Activated CD8-positive, alpha-beta T cell treated with anti-CD3 and anti-CD28 coated beads for 36 hours (primary cell): ENCODE measurements at regions not wholly inside any gene's neighbourhood (a gene's known extent, or its start where the extent isn't known, plus 50 kb on each side); places are given as distances from the start of the nearest gene placed in this dataset.

Experiments
- ATAC-seq: fragments of 200-7000 bp; cut with Tn5 transposase; one replicate; pipeline ENCODE4 v1.10.0; 2021; ENCODE audit warnings: mild to moderate bottlenecking, moderate library complexity
- CTCF ChIA-PET: fragments of 350-600 bp; sonication (Branson Sonifier 250); formaldehyde crosslinking; loops from one replicate; lab custom pipeline; 2021; ENCODE audit warnings: antibody characterized with exemption; lab: Charles Lee
- POLR2A ChIA-PET: fragments of 350-600 bp; sonication (Branson Sonifier 250); formaldehyde crosslinking; loops from one replicate; lab custom pipeline; 2021; ENCODE audit warnings: antibody characterized with exemption; lab: Charles Lee
- DNase-seq: peaks from one replicate; pipeline ENCODE4 v3.0.0-alpha.2; 2020
- H3K27ac Mint-ChIP-seq: one replicate; pipeline ENCODE4 v1.8.0; 2021; ENCODE audit warnings: mild to moderate bottlenecking, mixed read lengths
- H3K27me3 Mint-ChIP-seq: one replicate; pipeline ENCODE4 v1.8.0; 2021; ENCODE audit warnings: mixed read lengths
- H3K36me3 Mint-ChIP-seq: one replicate; pipeline ENCODE4 v1.8.0; 2021; ENCODE audit warnings: low read depth, mixed read lengths
- H3K4me1 Mint-ChIP-seq: one replicate; pipeline ENCODE4 v1.8.0; 2021; ENCODE audit warnings: low read depth, mixed read lengths
- H3K4me3 Mint-ChIP-seq: one replicate; pipeline ENCODE4 v1.8.0; 2021; ENCODE audit warnings: mild to moderate bottlenecking, moderate library complexity, mixed read lengths
- H3K9me3 Mint-ChIP-seq: one replicate; pipeline ENCODE4 v1.8.0; 2021; ENCODE audit warnings: mixed read lengths
- CTCF ChIP-seq: fragments of 200-600 bp; IDR thresholded peaks from one replicate; pipeline ENCODE4 v1.8.0; 2022; ENCODE audit warnings: antibody characterized with exemption, mild to moderate bottlenecking
- intact Hi-C: fragments of 100-400 bp; cut with micrococcal nuclease; formaldehyde crosslinking; loops from one replicate; pipeline ENCODE4 v1.10.0; 2022

- CTCF ChIA-PET: interaction anchor here (0.6 to 2.0 kb wide), 11 partner anchors 10 to 585 kb away, joined by 3 to 11 read pairs (median 3); no protein-coding TSS in a partner anchor
- peak; percentile 70 for TF ChIP-seq CTCF
- intact Hi-C loops: no loop called here
- no peaks in the 10 kb centered on the region for H3K9me3 Mint-ChIP-seq
- no peaks in the 10 kb centered on the region for H3K36me3 Mint-ChIP-seq
- POLR2A ChIA-PET: no interaction called here
- peak; percentile 49 for ATAC-seq
- DNase-seq: peak; percentile 16
- no peak overlapping the region for H3K27ac Mint-ChIP-seq
- no peaks in the 10 kb centered on the region for H3K27me3 Mint-ChIP-seq
- no peaks in the 10 kb centered on the region for H3K4me1 Mint-ChIP-seq
- H3K4me3 Mint-ChIP-seq: no peak overlapping the region
Observed at GRCh38 chr13:53250272-53250875, 221.8 kb downstream of the OLFM4 start.

- intact Hi-C loops: no loop called here
- no peak overlapping the region for H3K4me3 Mint-ChIP-seq
- ChIA-PET POLR2A (no interaction called here), CTCF (interaction anchor here (0.6 to 2.0 kb wide), 9 partner anchors 9 to 99 kb away, joined by 3 to 11 read pairs (median 3); no protein-coding TSS in a partner anchor)
- H3K36me3 Mint-ChIP-seq: no peaks in the 10 kb centered on the region
- ATAC-seq (no peak), DNase-seq (no peak)
- H3K4me1 Mint-ChIP-seq: no peaks in the 10 kb centered on the region
- no peak overlapping the region for H3K27ac Mint-ChIP-seq
- no peaks in the 10 kb centered on the region for H3K9me3 Mint-ChIP-seq
- H3K27me3 Mint-ChIP-seq: no peaks in the 10 kb centered on the region
- no peak for TF ChIP-seq CTCF
Observed at GRCh38 chr13:53250977-53251376, 222.4 kb downstream of the OLFM4 start.

GRCh38 chr13:53254500-53254899 lies 225.9 kb downstream of the OLFM4 start:
- no peaks in the 10 kb centered on the region for H3K36me3 Mint-ChIP-seq
- no peaks in the 10 kb centered on the region for H3K9me3 Mint-ChIP-seq
- CTCF ChIA-PET: no interaction called here
- no peak overlapping the region for H3K27ac Mint-ChIP-seq
- POLR2A ChIA-PET: no interaction called here
- ATAC-seq (no peak), DNase-seq (no peak)
- no peaks in the 10 kb centered on the region for H3K4me1 Mint-ChIP-seq
- intact Hi-C loops: no loop called here
- no peak overlapping the region for H3K4me3 Mint-ChIP-seq
- no peak for TF ChIP-seq CTCF
- no peaks in the 10 kb centered on the region for H3K27me3 Mint-ChIP-seq

- TF ChIP-seq CTCF: no peak
- intact Hi-C loops: no loop called here
- Mint-ChIP-seq H3K4me1 (no peaks in the 10 kb centered on the region), H3K27ac (no peak overlapping the region), H3K36me3 (no peaks in the 10 kb centered on the region), H3K9me3 (no peaks in the 10 kb centered on the region), H3K27me3 (peaks cover 3% of the 10 kb centered on the region), H3K4me3 (no peak overlapping the region)
- DNase-seq: no peak
- POLR2A ChIA-PET: interaction anchor here (0.6 kb wide), 1 partner anchor 19 kb away, joined by 3 read pairs; no protein-coding TSS in a partner anchor
- no peak for ATAC-seq
- CTCF ChIA-PET: no interaction called here
Observed at GRCh38 chr13:53255795-53256194, 227.2 kb downstream of the OLFM4 start.

GRCh38 chr13:53260594-53260993 lies 232.0 kb downstream of the OLFM4 start:
- no peak for TF ChIP-seq CTCF
- Mint-ChIP-seq H3K27me3 (peaks cover 3% of the 10 kb centered on the region), H3K36me3 (no peaks in the 10 kb centered on the region), H3K4me3 (no peak overlapping the region), H3K9me3 (no peaks in the 10 kb centered on the region), H3K4me1 (no peaks in the 10 kb centered on the region), H3K27ac (no peak overlapping the region)
- DNase-seq (no peak), ATAC-seq (no peak)
- CTCF ChIA-PET: interaction anchor here (2.6 kb wide), 1 partner anchor 10 kb away, joined by 11 read pairs; no protein-coding TSS in a partner anchor
- POLR2A ChIA-PET: no interaction called here
- intact Hi-C loops: no loop called here
